ENCODE measurements at regions not wholly inside any gene's neighbourhood (a gene's known extent, or its start where the extent isn't known, plus 50 kb on each side); places are given as distances from the start of the nearest gene placed in this dataset.

DNA sequence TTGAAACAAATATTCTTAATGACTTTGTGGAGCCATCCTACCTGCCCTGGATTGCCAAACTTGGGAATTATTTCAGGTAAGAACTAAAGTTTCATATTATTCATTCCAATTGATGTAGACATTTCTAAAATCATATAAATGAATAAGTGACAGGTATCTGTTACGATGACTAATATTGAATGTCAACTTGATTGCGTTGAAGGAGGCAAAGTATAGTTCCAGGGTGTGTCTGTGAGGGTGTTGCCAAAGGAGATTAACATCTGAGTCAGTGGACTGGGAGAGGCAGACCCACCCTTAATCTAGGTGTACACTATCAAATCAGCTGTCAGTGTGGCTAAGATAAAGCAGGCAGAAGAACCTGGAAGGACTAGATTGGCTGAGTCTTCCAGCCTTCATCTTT, 1688.4 kb upstream of the CDH9 start:
- Histone ChIP-seq H3K27ac (no peak overlapping the region), H3K4me1 (no peaks in the 10 kb centered on the region), H3K9me3 (no peaks in the 10 kb centered on the region), H3K36me3 (no peaks in the 10 kb centered on the region), H3K27me3 (no peaks in the 10 kb centered on the region), H3K4me3 (no peak overlapping the region)
- no peak for DNase-seq (ENCODE audit: extremely low spot score in 2 of 2)
- intact Hi-C loops (cut with DNase I): no loop called here
- TF ChIP-seq POLR2AphosphoS5 (IDR thresholded peaks at IDR 0.05; ENCODE audit: insufficient read depth in 1 of 2, low read depth in 1 of 2): no peak
- no peak for TF ChIP-seq POLR2A (IDR thresholded peaks at IDR 0.05)
- no peak for TF ChIP-seq CTCF (IDR thresholded peaks at IDR 0.05)

DNA sequence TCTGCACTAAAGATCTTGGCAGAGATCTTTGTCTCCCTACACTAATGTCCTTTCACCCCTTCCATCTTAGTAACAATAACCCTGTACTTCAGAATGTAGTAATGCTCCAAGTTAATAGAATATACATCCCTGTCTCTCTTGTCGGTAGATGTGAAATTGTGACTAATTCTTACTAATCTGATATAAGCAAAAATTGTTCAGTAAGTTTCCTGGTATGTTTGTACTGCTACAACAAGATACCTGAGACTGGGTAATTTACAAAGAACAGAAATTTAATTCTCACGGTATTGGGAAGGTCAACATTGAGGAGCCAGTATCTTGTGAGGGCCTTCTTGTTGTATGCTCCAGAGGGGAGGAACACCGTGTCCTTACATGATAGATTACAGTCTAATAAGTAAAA, 1686.6 kb upstream of the CDH9 start:
- Histone ChIP-seq H3K9me3 (no peaks in the 10 kb centered on the region), H3K36me3 (no peaks in the 10 kb centered on the region), H3K27me3 (no peaks in the 10 kb centered on the region), H3K27ac (no peak overlapping the region), H3K4me1 (no peaks in the 10 kb centered on the region), H3K4me3 (no peak overlapping the region)
- TF ChIP-seq POLR2AphosphoS5 (IDR thresholded peaks at IDR 0.05; ENCODE audit: insufficient read depth in 1 of 2, low read depth in 1 of 2): no peak
- TF ChIP-seq POLR2A (IDR thresholded peaks at IDR 0.05): no peak
- no peak for TF ChIP-seq CTCF (IDR thresholded peaks at IDR 0.05)
- no peak for DNase-seq (ENCODE audit: extremely low spot score in 2 of 2)
- intact Hi-C loops (cut with DNase I): no loop called here

GRCh38 chr5:28714907-28715698, 1676.7 kb upstream of the CDH9 start:
- TF ChIP-seq POLR2AphosphoS5 (IDR thresholded peaks at IDR 0.05; ENCODE audit: insufficient read depth in 1 of 2, low read depth in 1 of 2) (no peak), POLR2A (IDR thresholded peaks at IDR 0.05) (no peak), CTCF (IDR thresholded peaks at IDR 0.05) (no peak)
- Histone ChIP-seq H3K9me3 (no peaks in the 10 kb centered on the region), H3K27ac (no peak overlapping the region), H3K4me3 (no peak overlapping the region), H3K27me3 (no peaks in the 10 kb centered on the region), H3K4me1 (no peaks in the 10 kb centered on the region), H3K36me3 (no peaks in the 10 kb centered on the region)
- intact Hi-C loops (cut with DNase I): no loop called here
- no peak for DNase-seq (ENCODE audit: extremely low spot score in 2 of 2)

- TF ChIP-seq POLR2AphosphoS5 (IDR thresholded peaks at IDR 0.05; ENCODE audit: insufficient read depth in 1 of 2, low read depth in 1 of 2): no peak
- intact Hi-C loops (cut with DNase I): no loop called here
- no peak overlapping the region for H3K4me3 ChIP-seq
- no peak overlapping the region for H3K27ac ChIP-seq
- no peaks in the 10 kb centered on the region for H3K27me3 ChIP-seq
- H3K9me3 ChIP-seq: no peaks in the 10 kb centered on the region
- H3K36me3 ChIP-seq: no peaks in the 10 kb centered on the region
- no peak for DNase-seq (ENCODE audit: extremely low spot score in 2 of 2)
- H3K4me1 ChIP-seq: no peaks in the 10 kb centered on the region
These were observed 1672.0 kb upstream of the CDH9 start for GRCh38 chr5:28710360-28710759.

GRCh38 chr5:28708472-28708871, 1670.1 kb upstream of the CDH9 start:
- H3K4me1 ChIP-seq: no peaks in the 10 kb centered on the region
- DNase-seq (ENCODE audit: extremely low spot score in 2 of 2): no peak
- no peaks in the 10 kb centered on the region for H3K36me3 ChIP-seq
- no peak overlapping the region for H3K27ac ChIP-seq
- no peaks in the 10 kb centered on the region for H3K27me3 ChIP-seq
- no peaks in the 10 kb centered on the region for H3K9me3 ChIP-seq
- TF ChIP-seq POLR2AphosphoS5 (IDR thresholded peaks at IDR 0.05; ENCODE audit: insufficient read depth in 1 of 2, low read depth in 1 of 2) (no peak), POLR2A (IDR thresholded peaks at IDR 0.05) (no peak), CTCF (IDR thresholded peaks at IDR 0.05) (no peak)
- no peak overlapping the region for H3K4me3 ChIP-seq
- intact Hi-C loops (cut with DNase I): no loop called here
